GM12878 (cell line): ENCODE measurements at regions not wholly inside any gene's neighbourhood (a gene's known extent, or its start where the extent isn't known, plus 50 kb on each side); places are given as distances from the start of the nearest gene placed in this dataset.

ENCODE experiments used
- ATAC-seq: fragments of 200-7000 bp; cut with Tn5 transposase; 3 replicates; pipeline ENCODE4 v1.9.1; 2020; ENCODE audit warnings: mild to moderate bottlenecking, moderate library complexity
- BruUV-seq: library from RNA; stranded (reverse); fragments of 400-500 nt; replicated peaks from 2 replicates; lab custom pipeline; 2021; lab: Mats Ljungman, UMichigan
- CTCF ChIA-PET: fragments of 300-600 bp; sonication (Branson Sonifier 250); formaldehyde crosslinking; extraction: SDS; loops from one replicate; lab custom pipeline; 2021; ENCODE audit warnings: inconsistent platforms; lab: Yijun Ruan, JAX
- POLR2A ChIA-PET: fragments of 350-600 bp; formaldehyde crosslinking; extraction: SDS; loops from one replicate; lab custom pipeline; 2021; ENCODE audit warnings: inconsistent platforms; lab: Charles Lee
- RAD21 ChIA-PET: fragments of 300-600 bp; sonication (Branson Sonifier 250); formaldehyde crosslinking; loops from one replicate; lab custom pipeline; 2023; ENCODE audit warnings: antibody characterized with exemption; ENCODE audit not compliant: unreplicated experiment; lab: Charles Lee
- SMC1A ChIA-PET: fragments of 300-600 bp; sonication (Branson Sonifier 250); formaldehyde crosslinking; loops from one replicate; lab custom pipeline; 2023; ENCODE audit not compliant: unreplicated experiment, uncharacterized antibody; lab: Charles Lee
- DNase-seq: peaks from one replicate; pipeline ENCODE4 v3.0.0-alpha.2; 2011; ENCODE audit warnings: low read depth, low spot score
- FAIRE-seq: peaks from 3 replicates; lab custom pipeline; 2011; peaks lifted over from hg19 to GRCh38; lab: Jason Lieb, UNC
- H2AFZ ChIP-seq: 2 replicates; pipeline ENCODE4 v1.6.0; 2011; ENCODE audit warnings: low read depth, low read length, control low read depth; ENCODE audit not compliant: control insufficient read depth
- H3K27ac ChIP-seq: 2 replicates; pipeline ENCODE4 v1.5.1; 2011; ENCODE audit warnings: control low read depth; ENCODE audit not compliant: control insufficient read depth, insufficient read depth
- H3K27me3 ChIP-seq, 2 experiments: replicated peaks in 1 of 2; 2 replicates each; pipeline versions ENCODE4 v1.6.0 to v1.6.1; 2011; ENCODE audit warnings: low read length in 1 of 2; ENCODE audit not compliant: control insufficient read depth in 2 of 2, insufficient read depth in 2 of 2
- H3K36me3 ChIP-seq, 2 experiments: 2 replicates each; pipeline ENCODE4 v1.5.1; 2011; ENCODE audit warnings: low read length in 1 of 2; ENCODE audit not compliant: control insufficient read depth in 2 of 2, insufficient read depth in 2 of 2
- H3K4me1 ChIP-seq: 2 replicates; pipeline ENCODE4 v1.6.1; 2011; ENCODE audit warnings: mild to moderate bottlenecking, low read length, moderate library complexity, mixed read lengths; ENCODE audit not compliant: control insufficient read depth, insufficient read depth
- H3K4me2 ChIP-seq: 2 replicates; pipeline ENCODE4 v1.6.0; 2011; ENCODE audit warnings: control low read depth; ENCODE audit not compliant: control insufficient read depth, insufficient read depth
- H3K4me3 ChIP-seq: fragments of 200-600 bp; sonication (generic); 2 replicates; pipeline ENCODE4 v1.5.1; 2016
- H3K79me2 ChIP-seq: 2 replicates; pipeline ENCODE4 v1.6.0; 2011; ENCODE audit warnings: low read length; ENCODE audit not compliant: control insufficient read depth, insufficient read depth
- H3K9ac ChIP-seq: 2 replicates; pipeline ENCODE4 v1.8.0; 2011; ENCODE audit warnings: low read length, control low read depth, mixed read lengths; ENCODE audit not compliant: control insufficient read depth, insufficient read depth
- H3K9me3 ChIP-seq: replicated peaks from 3 replicates; pipeline ENCODE4 v1.5.1; 2011; ENCODE audit warnings: mild to moderate bottlenecking, low read length; ENCODE audit not compliant: control insufficient read depth, insufficient read depth
- H4K20me1 ChIP-seq: 2 replicates; pipeline ENCODE4 v1.6.0; 2011; ENCODE audit not compliant: control insufficient read depth, insufficient read depth
- ATF2 ChIP-seq: IDR thresholded peaks from 2 replicates; pipeline ENCODE4 v1.6.1; 2012; ENCODE audit warnings: low read length, inconsistent platforms
- CBFB ChIP-seq: IDR thresholded peaks from 2 replicates; pipeline ENCODE4 v1.6.1; 2016; ENCODE audit warnings: antibody characterized with exemption, low read depth
- CEBPB ChIP-seq, 2 experiments: fragments of 150-350 bp in 1 of 2; IDR thresholded peaks; 2 replicates each; pipeline ENCODE4 v1.6.1; 2012 to 2014; ENCODE audit warnings: low read depth in 2 of 2, low read length in 2 of 2, borderline replicate concordance in 1 of 2, inconsistent platforms in 1 of 2
- CEBPZ ChIP-seq: fragments of 150-350 bp; IDR thresholded peaks from 2 replicates; pipeline ENCODE4 v1.6.1; 2016; ENCODE audit warnings: low read depth, low read length
- DPF2 ChIP-seq: fragments of 450-650 bp; IDR thresholded peaks from 2 replicates; pipeline ENCODE4 v1.6.1; 2017; ENCODE audit warnings: mild to moderate bottlenecking
- KAT2A ChIP-seq: conservative IDR thresholded peaks from 2 replicates; pipeline ENCODE4 v1.6.1; 2011; ENCODE audit warnings: low read depth, low read length; ENCODE audit not compliant: control insufficient read depth
- LARP7 ChIP-seq: fragments of 450-650 bp; IDR thresholded peaks from 2 replicates; pipeline ENCODE4 v1.6.1; 2017; ENCODE audit warnings: mild to moderate bottlenecking
- NFYA ChIP-seq: IDR thresholded peaks from 2 replicates; pipeline ENCODE4 v1.6.1; 2011; ENCODE audit warnings: low read depth, mild to moderate bottlenecking, low read length, improper control_type of control experiment, borderline replicate concordance
- PKNOX1 ChIP-seq: fragments of 450-650 bp; IDR thresholded peaks from 2 replicates; pipeline ENCODE4 v1.6.1; 2016; ENCODE audit warnings: mild to moderate bottlenecking
- PRDM15 ChIP-seq: fragments of 450-650 bp; formaldehyde crosslinking; IDR thresholded peaks from 2 replicates; pipeline ENCODE4 v1.4.0; 2020; ENCODE audit warnings: mild to moderate bottlenecking, moderate library complexity
- RB1 ChIP-seq: fragments of 450-650 bp; formaldehyde crosslinking; IDR thresholded peaks from 2 replicates; pipeline ENCODE4 v1.6.1; 2017; ENCODE audit warnings: mild to moderate bottlenecking, borderline replicate concordance
- SMAD5 ChIP-seq: IDR thresholded peaks from 2 replicates; pipeline ENCODE4 v1.6.1; 2016; ENCODE audit warnings: antibody characterized with exemption, low read depth
- USF1 ChIP-seq: IDR thresholded peaks from 2 replicates; pipeline ENCODE4 v1.6.1; 2011; ENCODE audit warnings: borderline replicate concordance, low read depth, mild to moderate bottlenecking, moderate library complexity, mixed read lengths, low read length; ENCODE audit not compliant: insufficient read depth; ENCODE audit errors: extremely low read length
- WGBS: methylation state at CpG from one replicate; pipeline ENCODE4 v1.1.6; 2016; ENCODE audit warnings: low lambda C conversion rate; ENCODE audit not compliant: insufficient replicate concordance, insufficient coverage; ENCODE audit errors: missing lambda C conversion rate; 5-methylcytosine and 5-hydroxymethylcytosine counted together
- in situ Hi-C: fragments of 300-500 bp; cut with MboI; formaldehyde crosslinking; loops from 9 replicates; pipeline ENCODE4 v1.14.3; 2018; ENCODE audit warnings: mixed read lengths
- intact Hi-C: fragments of 100-400 bp; cut with micrococcal nuclease; formaldehyde crosslinking; loops from one replicate; pipeline ENCODE4 v1.14.2; 2022; ENCODE audit not compliant: unreplicated experiment

- no peak for TF ChIP-seq PRDM15 (CRISPR knock-in tag)
These were observed 286.7 kb upstream of the SPTLC3 start (continued) for GRCh38 chr20:12722091-12722490.

- H3K9me3 ChIP-seq: no peaks in the 10 kb centered on the region
- H3K27me3 ChIP-seq: no peaks in the 10 kb centered on the region
- intact Hi-C loops (no loop called here), in situ Hi-C loops (no loop called here)
- WGBS: 78% methylated on average over 2 of the region's 2 CpGs
- no peaks in the 10 kb centered on the region for H3K79me2 ChIP-seq
- no peak overlapping the region for H3K4me2 ChIP-seq
- no peaks in the 10 kb centered on the region for H4K20me1 ChIP-seq
- DNase-seq: no peak
- no peaks in the 10 kb centered on the region for H3K4me1 ChIP-seq
- no peak overlapping the region for H2AFZ ChIP-seq
- ChIA-PET RAD21 (no interaction called here), POLR2A (no interaction called here), SMC1A (no interaction called here), CTCF (no interaction called here)
- no peak for ATAC-seq
- no peak overlapping the region for H3K4me3 ChIP-seq
- H3K36me3 ChIP-seq: no peaks in the 10 kb centered on the region
- no peak for FAIRE-seq
- no peak overlapping the region for H3K9ac ChIP-seq
- no TSS peak for BruUV-seq
- no peak overlapping the region for H3K27ac ChIP-seq
- TF ChIP-seq CEBPB (IDR thresholded peaks at IDR 0.05; ENCODE audit: borderline replicate concordance in 1 of 2, low read depth in 2 of 2, low read length in 2 of 2) (no peak), PKNOX1 (no peak), DPF2 (no peak), CEBPZ (no peak), CBFB (no peak), NFYA (no peak), KAT2A (no peak), RB1 (no peak), LARP7 (no peak), USF1 (no peak), ATF2 (no peak), SMAD5 (no peak)
These were observed 285.0 kb upstream of the SPTLC3 start for GRCh38 chr20:12723811-12724210.
